ENCODE measurements at regions not wholly inside any gene's neighbourhood (a gene's known extent, or its start where the extent isn't known, plus 50 kb on each side); places are given as distances from the start of the nearest gene placed in this dataset.
"Not testable (repeated sequence)": the region's sequence is repeated elsewhere in the genome, so short reads cannot be mapped to it uniquely, and the experiment has no call there.

DNA sequence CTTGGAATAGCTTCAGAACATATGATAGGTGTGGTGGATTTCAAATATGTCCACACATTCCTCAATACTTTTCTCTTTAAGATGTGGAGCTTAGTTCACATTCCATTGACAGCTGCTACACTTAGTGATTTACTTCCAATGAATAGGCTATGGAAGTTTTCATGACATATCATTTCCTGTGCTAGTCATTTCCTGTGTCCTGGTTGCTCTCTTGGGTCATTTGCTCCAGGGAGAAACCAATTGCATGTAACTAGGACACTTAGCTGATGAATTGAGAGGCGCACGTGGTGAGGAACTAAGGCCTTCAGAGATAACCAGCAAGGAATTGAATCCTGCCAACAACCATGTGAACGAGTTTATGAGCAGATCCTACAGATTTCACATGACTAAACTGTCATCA, 120.9 kb downstream of the SLC17A6 start:
- no peak for DNase-seq
- in situ Hi-C loops (cut with HindIII; ENCODE audit: low pct_ligation_motif_present, low pct_unique_long_range_greater_than_20kb, low sequenced_read_pairs) = no loop called here

GRCh38 chr11:22458161-22458560, 120.0 kb downstream of the SLC17A6 start:
- no peak for DNase-seq

GRCh38 chr11:22456993-22457762, 119.0 kb downstream of the SLC17A6 start:
- in situ Hi-C loops (cut with HindIII; ENCODE audit: low pct_ligation_motif_present, low pct_unique_long_range_greater_than_20kb, low sequenced_read_pairs) = no loop called here
- DNase-seq = no peak

More at GRCh38 chr11:22458161-22458560, 120.0 kb downstream of the SLC17A6 start:
- in situ Hi-C loops (cut with HindIII; ENCODE audit: low pct_ligation_motif_present, low pct_unique_long_range_greater_than_20kb, low sequenced_read_pairs) = no loop called here

DNA sequence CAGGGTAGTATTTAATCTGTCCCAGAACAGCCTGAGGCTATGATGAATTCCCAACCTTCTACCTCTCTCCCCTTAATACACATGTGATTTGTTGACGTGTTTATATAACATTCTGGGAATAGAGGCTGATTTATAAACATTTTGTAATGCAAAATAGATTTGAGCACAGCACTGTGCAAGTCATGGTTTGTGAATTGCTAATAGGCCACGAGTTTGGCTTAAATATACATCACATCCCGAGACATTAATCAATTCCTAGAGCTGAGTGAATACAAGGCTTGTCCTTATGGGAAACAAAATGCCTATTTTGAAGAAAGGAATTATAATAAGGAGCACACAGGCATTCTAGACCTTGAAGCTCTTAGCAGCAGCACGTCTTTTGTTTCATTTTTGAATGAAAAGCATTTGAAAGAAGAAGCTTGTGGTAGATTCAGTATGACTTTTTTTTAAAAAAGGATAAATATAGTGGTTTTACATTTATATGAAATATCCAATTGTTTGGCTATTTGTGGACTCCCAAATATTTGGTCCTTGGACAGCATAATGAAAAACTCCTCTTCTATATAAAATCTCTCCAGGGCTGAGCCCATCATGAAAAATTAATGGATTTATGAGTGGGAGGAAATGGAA, 116.4 kb downstream of the SLC17A6 start:
- in situ Hi-C loops (cut with HindIII; ENCODE audit: low pct_ligation_motif_present, low pct_unique_long_range_greater_than_20kb, low sequenced_read_pairs) = no loop called here
- DNase-seq = no peak

- in situ Hi-C loops (cut with HindIII; ENCODE audit: low pct_ligation_motif_present, low pct_unique_long_range_greater_than_20kb, low sequenced_read_pairs) = no loop called here
- no peak for DNase-seq
Measured at GRCh38 chr11:22449441-22449840, 111.3 kb downstream of the SLC17A6 start.

GRCh38 chr11:22444076-22444475, 105.9 kb downstream of the SLC17A6 start:
- in situ Hi-C loops (cut with HindIII; ENCODE audit: low pct_ligation_motif_present, low pct_unique_long_range_greater_than_20kb, low sequenced_read_pairs) = no loop called here

DNA sequence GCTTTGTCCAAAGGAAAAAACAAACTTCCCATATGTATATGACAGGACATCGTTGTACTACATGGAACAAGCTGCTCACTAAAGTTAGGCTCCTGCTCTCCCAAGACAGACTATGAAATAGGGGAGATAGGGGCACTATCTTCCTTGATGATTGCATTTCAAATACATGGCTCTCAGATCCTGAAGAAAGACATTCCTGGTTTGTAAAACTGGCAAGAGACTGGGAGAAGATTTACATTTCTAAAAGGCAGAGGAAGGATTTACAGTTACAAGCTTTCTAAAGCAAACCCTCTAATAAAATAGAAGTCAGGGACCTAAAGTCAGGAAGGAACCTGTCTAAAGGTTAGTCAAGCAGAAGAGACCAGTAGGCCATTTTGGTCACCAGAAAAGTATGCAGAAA, 103.7 kb downstream of the SLC17A6 start:
- DNase-seq = no peak
- in situ Hi-C loops (cut with HindIII; ENCODE audit: low pct_ligation_motif_present, low pct_unique_long_range_greater_than_20kb, low sequenced_read_pairs) = no loop called here

More at GRCh38 chr11:22444076-22444475, 105.9 kb downstream of the SLC17A6 start:
- DNase-seq = no peak

GRCh38 chr11:22435582-22435981, 97.4 kb downstream of the SLC17A6 start:
- DNase-seq; in situ Hi-C loops (cut with HindIII; ENCODE audit: low pct_ligation_motif_present, low pct_unique_long_range_greater_than_20kb, low sequenced_read_pairs): not testable (repeated sequence)

- no peak for DNase-seq
Measured at GRCh38 chr11:22433517-22433916, 95.3 kb downstream of the SLC17A6 start.

GRCh38 chr11:22433094-22433455, 94.9 kb downstream of the SLC17A6 start:
- in situ Hi-C loops (cut with HindIII; ENCODE audit: low pct_ligation_motif_present, low pct_unique_long_range_greater_than_20kb, low sequenced_read_pairs) = no loop called here

More at GRCh38 chr11:22433517-22433916, 95.3 kb downstream of the SLC17A6 start:
- in situ Hi-C loops (cut with HindIII; ENCODE audit: low pct_ligation_motif_present, low pct_unique_long_range_greater_than_20kb, low sequenced_read_pairs) = no loop called here

GRCh38 chr11:22432291-22433093, 94.3 kb downstream of the SLC17A6 start:
- DNase-seq = no peak
- in situ Hi-C loops (cut with HindIII; ENCODE audit: low pct_ligation_motif_present, low pct_unique_long_range_greater_than_20kb, low sequenced_read_pairs) = no loop called here

More at GRCh38 chr11:22433094-22433455, 94.9 kb downstream of the SLC17A6 start:
- DNase-seq = no peak

GRCh38 chr11:22431106-22431505, 92.9 kb downstream of the SLC17A6 start:
- no peak for DNase-seq
- in situ Hi-C loops (cut with HindIII; ENCODE audit: low pct_ligation_motif_present, low pct_unique_long_range_greater_than_20kb, low sequenced_read_pairs) = no loop called here

DNA sequence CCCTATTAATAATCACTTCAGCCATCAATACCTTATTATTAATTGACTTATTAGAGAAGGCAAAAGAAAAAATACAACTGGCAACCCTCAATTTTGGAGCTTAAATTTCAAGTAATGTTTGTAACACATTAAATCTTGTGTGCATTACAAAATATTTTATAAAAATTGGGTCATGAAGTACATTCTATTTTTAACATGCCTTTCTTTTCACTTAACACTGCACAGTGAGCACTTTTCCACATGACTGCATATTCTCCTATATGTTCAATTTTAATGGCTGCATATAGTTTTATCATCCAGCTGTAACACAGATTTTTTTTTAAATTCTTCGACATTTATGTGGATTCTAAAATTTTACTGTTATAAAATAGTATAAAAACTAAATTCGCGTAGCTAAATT, 92.5 kb downstream of the SLC17A6 start:
- no peak for DNase-seq
- in situ Hi-C loops (cut with HindIII; ENCODE audit: low pct_ligation_motif_present, low pct_unique_long_range_greater_than_20kb, low sequenced_read_pairs) = no loop called here

DNA sequence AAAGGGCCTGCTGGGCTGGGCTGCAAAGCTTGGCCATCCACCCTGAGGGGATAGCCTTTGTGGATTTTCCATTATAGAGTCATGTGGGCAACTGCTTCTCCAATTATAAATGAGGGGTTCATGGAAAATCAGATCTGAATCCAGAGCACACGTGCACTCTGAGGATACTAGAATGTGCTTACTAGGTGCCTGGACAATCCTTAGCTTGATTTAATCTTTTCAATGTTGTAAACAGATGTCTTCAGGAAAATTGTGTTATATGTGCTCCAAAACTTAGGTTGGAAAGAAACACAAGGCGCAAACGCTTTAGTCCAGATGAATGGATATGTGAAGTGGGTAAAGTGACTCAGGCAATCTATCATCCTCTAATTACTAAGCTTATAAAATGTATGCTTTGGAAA, 92.0 kb downstream of the SLC17A6 start:
- in situ Hi-C loops (cut with HindIII; ENCODE audit: low pct_ligation_motif_present, low pct_unique_long_range_greater_than_20kb, low sequenced_read_pairs) = no loop called here
- no peak for DNase-seq

Measured in ACHN (cell line).